IMR-90 (cell line): ENCODE measurements at regions not wholly inside any gene's neighbourhood (a gene's known extent, or its start where the extent isn't known, plus 50 kb on each side); places are given as distances from the start of the nearest gene placed in this dataset.

Experiments used
- ATAC-seq: fragments of 200-7000 bp; cut with Tn5 transposase; 2 replicates; pipeline ENCODE4 v1.9.1; 2020; ENCODE audit warnings: low read depth, mild to moderate bottlenecking, moderate library complexity
- BruUV-seq: library from RNA; stranded (reverse); fragments of 400-500 nt; replicated peaks from 2 replicates; lab custom pipeline; 2021; lab: Mats Ljungman, UMichigan
- CTCF ChIA-PET: fragments of 300-600 bp; formaldehyde crosslinking; extraction: SDS; loops from one replicate; lab custom pipeline; 2021; ENCODE audit warnings: antibody characterized with exemption; lab: Yijun Ruan, JAX
- POLR2A ChIA-PET: fragments of 300-600 bp; sonication (Branson Sonifier 250); formaldehyde crosslinking; loops from one replicate; lab custom pipeline; 2022; ENCODE audit warnings: antibody characterized with exemption; ENCODE audit not compliant: unreplicated experiment; lab: Charles Lee
- DNase-seq: peaks from one replicate; pipeline ENCODE4 v3.0.0; 2013
- H2AFZ ChIP-seq: replicated peaks from 2 replicates; pipeline ENCODE3; 2013; ENCODE audit warnings: low read length, mild to moderate bottlenecking; ENCODE audit not compliant: poor library complexity
- H2AK5ac ChIP-seq: 2 replicates; pipeline ENCODE4 v1.6.1; 2013; ENCODE audit warnings: low read depth, low read length, inconsistent platforms
- H2AK9ac ChIP-seq: replicated peaks from 2 replicates; pipeline ENCODE3; 2013; ENCODE audit warnings: mild to moderate bottlenecking, low read depth, low read length, moderate library complexity; ENCODE audit not compliant: poor library complexity
- H2BK120ac ChIP-seq: 2 replicates; pipeline ENCODE4 v1.6.1; 2013; ENCODE audit warnings: low read depth, low read length, inconsistent platforms
- H2BK15ac ChIP-seq: 3 replicates; pipeline ENCODE4 v1.6.1; 2013; ENCODE audit warnings: low read depth, low read length, inconsistent platforms
- H2BK20ac ChIP-seq: 2 replicates; pipeline ENCODE4 v1.6.1; 2013; ENCODE audit warnings: low read depth, mild to moderate bottlenecking, inconsistent platforms, low read length, moderate library complexity
- H2BK5ac ChIP-seq: 2 replicates; pipeline ENCODE4 v1.6.1; 2013; ENCODE audit warnings: mild to moderate bottlenecking, low read depth, low read length, inconsistent platforms; ENCODE audit not compliant: poor library complexity, severe bottlenecking
- H3K14ac ChIP-seq: replicated peaks from 2 replicates; pipeline ENCODE4 v1.6.1; 2013; ENCODE audit warnings: low read depth, low read length, inconsistent platforms
- H3K18ac ChIP-seq: 2 replicates; pipeline ENCODE4 v1.6.1; 2013; ENCODE audit warnings: low read depth, low read length, control low read depth
- H3K23ac ChIP-seq: 2 replicates; pipeline ENCODE4 v1.6.1; 2013; ENCODE audit warnings: low read depth, low read length, inconsistent platforms
- H3K27ac ChIP-seq: 2 replicates; pipeline ENCODE4 v1.5.1; 2013; ENCODE audit warnings: mild to moderate bottlenecking, control low read depth, low read length; ENCODE audit not compliant: insufficient read depth
- H3K27me3 ChIP-seq: 2 replicates; pipeline ENCODE4 v1.6.1; 2013; ENCODE audit warnings: low read length; ENCODE audit not compliant: control insufficient read depth, insufficient read depth
- H3K36me3 ChIP-seq: 2 replicates; pipeline ENCODE4 v1.6.1; 2013; ENCODE audit warnings: low read length, mixed read lengths; ENCODE audit not compliant: control insufficient read depth, insufficient read depth
- H3K4ac ChIP-seq: 2 replicates; pipeline ENCODE4 v1.6.1; 2013; ENCODE audit warnings: low read depth, low read length, inconsistent platforms
- H3K4me1 ChIP-seq: 2 replicates; pipeline ENCODE4 v1.6.1; 2013; ENCODE audit warnings: low read length, mixed read lengths; ENCODE audit not compliant: control insufficient read depth, insufficient read depth
- H3K4me2 ChIP-seq: 2 replicates; pipeline ENCODE4 v1.6.1; 2013; ENCODE audit warnings: low read depth, mild to moderate bottlenecking, control low read depth, low read length, moderate library complexity
- H3K4me3 ChIP-seq: 2 replicates; pipeline ENCODE4 v1.5.1; 2013; ENCODE audit warnings: low read depth, mild to moderate bottlenecking, control low read depth, low read length, moderate library complexity; ENCODE audit not compliant: insufficient read depth
- H3K56ac ChIP-seq: 2 replicates; pipeline ENCODE4 v1.6.1; 2013; ENCODE audit warnings: low read length, inconsistent platforms; ENCODE audit not compliant: insufficient read depth; ENCODE audit errors: extremely low read depth
- H3K79me1 ChIP-seq, 2 experiments: 2 replicates each; pipeline ENCODE4 v1.6.1; 2013; ENCODE audit warnings: low read length in 2 of 2, inconsistent platforms in 1 of 2, low read depth in 1 of 2
- H3K9ac ChIP-seq: 2 replicates; pipeline ENCODE4 v1.6.1; 2013; ENCODE audit warnings: low read depth, low read length, control low read depth
- H3K9me1 ChIP-seq: 2 replicates; pipeline ENCODE4 v1.6.1; 2013; ENCODE audit warnings: low read length, inconsistent platforms; ENCODE audit not compliant: insufficient read depth
- H3K9me3 ChIP-seq: 2 replicates; pipeline ENCODE4 v1.6.1; 2013; ENCODE audit warnings: low read length; ENCODE audit not compliant: control insufficient read depth, insufficient read depth
- H4K20me1 ChIP-seq: 2 replicates; pipeline ENCODE4 v1.6.1; 2013; ENCODE audit warnings: low read length, inconsistent platforms; ENCODE audit not compliant: insufficient read depth
- H4K5ac ChIP-seq: 2 replicates; pipeline ENCODE4 v1.6.1; 2013; ENCODE audit warnings: mild to moderate bottlenecking, low read depth, low read length, control low read depth
- H4K8ac ChIP-seq, 2 experiments: 2 replicates each; pipeline ENCODE4 v1.6.1; 2013; ENCODE audit warnings: low read depth in 2 of 2, low read length in 2 of 2, control low read depth in 1 of 2, inconsistent platforms in 1 of 2
- H4K91ac ChIP-seq: 2 replicates; pipeline ENCODE4 v1.6.1; 2013; ENCODE audit warnings: low read depth, low read length, inconsistent platforms; ENCODE audit not compliant: insufficient read depth
- CEBPB ChIP-seq: IDR thresholded peaks from 2 replicates; pipeline ENCODE4 v1.6.1; 2012; ENCODE audit warnings: low read depth, low read length, improper control_type of control experiment
- CHD1 ChIP-seq: IDR thresholded peaks from 2 replicates; pipeline ENCODE4 v1.6.1; 2012; ENCODE audit warnings: low read depth, low read length, improper control_type of control experiment
- CTCF ChIP-seq: conservative IDR thresholded peaks from 2 replicates; pipeline ENCODE4 v1.5.1; 2012; ENCODE audit warnings: mild to moderate bottlenecking, low read depth, low read length, improper control_type of control experiment
- MAFK ChIP-seq: IDR thresholded peaks from 2 replicates; pipeline ENCODE4 v1.6.1; 2012; ENCODE audit warnings: low read depth, low read length, improper control_type of control experiment
- MAZ ChIP-seq: IDR thresholded peaks from 2 replicates; pipeline ENCODE4 v1.6.1; 2012; ENCODE audit warnings: low read depth, mild to moderate bottlenecking, low read length, improper control_type of control experiment, moderate library complexity, borderline replicate concordance
- POLR2A ChIP-seq: IDR thresholded peaks from 2 replicates; pipeline ENCODE4 v1.6.1; 2012; ENCODE audit warnings: mild to moderate bottlenecking, low read depth, low read length
- RCOR1 ChIP-seq: IDR thresholded peaks from 2 replicates; pipeline ENCODE4 v1.6.1; 2012; ENCODE audit warnings: mild to moderate bottlenecking, low read length, improper control_type of control experiment; ENCODE audit not compliant: insufficient replicate concordance
- RFX5 ChIP-seq: IDR thresholded peaks from 2 replicates; pipeline ENCODE4 v1.8.0; 2012; ENCODE audit warnings: low read depth, mild to moderate bottlenecking, low read length, moderate library complexity
- SMC3 ChIP-seq: fragments of 150-350 bp; IDR thresholded peaks from 2 replicates; pipeline ENCODE4 v1.6.1; 2016; ENCODE audit warnings: low read depth, mild to moderate bottlenecking, antibody characterized with exemption, low read length, moderate library complexity
- USF2 ChIP-seq: fragments of 150-350 bp; IDR thresholded peaks from 2 replicates; pipeline ENCODE4 v1.6.1; 2017; ENCODE audit warnings: mild to moderate bottlenecking, antibody characterized with exemption, low read length, low read depth
- WGBS, 2 experiments: methylation state at CpG; one replicate each; pipeline versions ENCODE4 v1.1.5 to v1.1.7; 2013; ENCODE audit warnings: missing lambda C conversion rate in 2 of 2; ENCODE audit not compliant: insufficient read length in 1 of 2; ENCODE audit errors: extremely low coverage in 2 of 2; 5-methylcytosine and 5-hydroxymethylcytosine counted together
- dilution Hi-C: fragments of 300-500 bp; cut with HindIII; formaldehyde crosslinking; loops from one replicate; pipeline ENCODE4 v1.14.3; 2018; ENCODE audit warnings: low sequenced_read_pairs; ENCODE audit not compliant: unreplicated experiment
- in situ Hi-C: fragments of 300-500 bp; cut with MboI; formaldehyde crosslinking; loops from 3 replicates; pipeline ENCODE4 v1.14.3; 2019; ENCODE audit warnings: low sequenced_read_pairs, inconsistent platforms, mixed read lengths
- intact Hi-C: fragments of 100-400 bp; cut with micrococcal nuclease; formaldehyde crosslinking; loops from 2 replicates; pipeline ENCODE4 v1.10.0; 2022
- TF ChIP-seq, protein P1 (sequence below): fragments of 150-350 bp; IDR thresholded peaks from 2 replicates; pipeline ENCODE4 v1.6.1; 2016; ENCODE audit warnings: low read depth, mild to moderate bottlenecking, low read length, moderate library complexity, borderline replicate concordance

DNA sequence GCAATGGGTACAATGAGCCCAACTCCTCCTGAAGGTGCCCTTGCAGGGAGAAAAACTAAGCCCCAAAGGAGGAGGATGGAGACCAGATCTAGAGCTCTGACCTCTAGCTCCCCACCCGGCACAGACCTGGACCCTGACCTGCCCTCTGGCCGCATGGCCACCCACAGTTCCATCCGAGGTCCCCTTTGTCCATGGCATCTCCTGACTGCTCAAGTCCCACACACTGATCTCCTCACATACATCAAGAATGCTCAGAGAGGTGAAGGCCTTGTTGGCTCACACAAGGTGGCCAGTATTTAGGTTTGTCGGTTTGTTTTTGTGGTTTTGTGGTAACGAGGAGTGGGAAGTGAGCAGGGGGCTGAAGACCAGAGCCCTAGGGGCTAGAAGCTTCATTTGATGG, 423.5 kb upstream of the B3GAT1 start:
- Histone ChIP-seq H4K91ac (no peak overlapping the region), H3K4me1 (no peaks in the 10 kb centered on the region), H2BK5ac (no peak overlapping the region), H3K14ac (no peak overlapping the region), H3K27ac (no peak overlapping the region), H2AK9ac (no peak overlapping the region), H2BK120ac (no peak overlapping the region), H3K9me3 (peaks cover 19% of the 10 kb centered on the region), H2BK15ac (no peak overlapping the region), H3K9me1 (no peaks in the 10 kb centered on the region), H3K18ac (no peak overlapping the region), H4K8ac (no peak overlapping the region), H3K9ac (no peak overlapping the region), H3K27me3 (no peaks in the 10 kb centered on the region), H3K4me3 (no peak overlapping the region), H2BK20ac (no peak overlapping the region), H3K4me2 (no peak overlapping the region), H4K20me1 (no peaks in the 10 kb centered on the region), H3K36me3 (no peaks in the 10 kb centered on the region), H3K4ac (no peak overlapping the region), H3K79me1 (no peaks in the 10 kb centered on the region), H2AFZ (no peak overlapping the region), H4K5ac (no peak overlapping the region), H2AK5ac (no peak overlapping the region), H3K56ac (no peak overlapping the region), H3K23ac (no peak overlapping the region)
- intact Hi-C loops: no loop called here
- no TSS peak for BruUV-seq
- POLR2A ChIA-PET: no interaction called here
- DNase-seq (no peak), ATAC-seq (no peak)
- no peak for TF ChIP-seq SMC3
- TF ChIP-seq CEBPB: no peak
- no peak for TF ChIP-seq CHD1
- TF ChIP-seq POLR2A: no peak
- no peak for TF ChIP-seq RCOR1
- no peak for TF ChIP-seq CTCF
- no peak for TF ChIP-seq USF2
- no peak for TF ChIP-seq MAFK
- TF ChIP-seq, protein P1, sequence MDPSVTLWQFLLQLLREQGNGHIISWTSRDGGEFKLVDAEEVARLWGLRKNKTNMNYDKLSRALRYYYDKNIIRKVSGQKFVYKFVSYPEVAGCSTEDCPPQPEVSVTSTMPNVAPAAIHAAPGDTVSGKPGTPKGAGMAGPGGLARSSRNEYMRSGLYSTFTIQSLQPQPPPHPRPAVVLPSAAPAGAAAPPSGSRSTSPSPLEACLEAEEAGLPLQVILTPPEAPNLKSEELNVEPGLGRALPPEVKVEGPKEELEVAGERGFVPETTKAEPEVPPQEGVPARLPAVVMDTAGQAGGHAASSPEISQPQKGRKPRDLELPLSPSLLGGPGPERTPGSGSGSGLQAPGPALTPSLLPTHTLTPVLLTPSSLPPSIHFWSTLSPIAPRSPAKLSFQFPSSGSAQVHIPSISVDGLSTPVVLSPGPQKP: no peak
- TF ChIP-seq RFX5: no peak
- TF ChIP-seq MAZ: no peak
- dilution Hi-C loops: no loop called here
- in situ Hi-C loops: no loop called here
- WGBS, 2 experiments: no CpG with 5 or more reads among the region's 5 CpGs
- CTCF ChIA-PET: no interaction called here
